ENCODE measurements at regions not wholly inside any gene's neighbourhood (a gene's known extent, or its start where the extent isn't known, plus 50 kb on each side); places are given as distances from the start of the nearest gene placed in this dataset.

DNA sequence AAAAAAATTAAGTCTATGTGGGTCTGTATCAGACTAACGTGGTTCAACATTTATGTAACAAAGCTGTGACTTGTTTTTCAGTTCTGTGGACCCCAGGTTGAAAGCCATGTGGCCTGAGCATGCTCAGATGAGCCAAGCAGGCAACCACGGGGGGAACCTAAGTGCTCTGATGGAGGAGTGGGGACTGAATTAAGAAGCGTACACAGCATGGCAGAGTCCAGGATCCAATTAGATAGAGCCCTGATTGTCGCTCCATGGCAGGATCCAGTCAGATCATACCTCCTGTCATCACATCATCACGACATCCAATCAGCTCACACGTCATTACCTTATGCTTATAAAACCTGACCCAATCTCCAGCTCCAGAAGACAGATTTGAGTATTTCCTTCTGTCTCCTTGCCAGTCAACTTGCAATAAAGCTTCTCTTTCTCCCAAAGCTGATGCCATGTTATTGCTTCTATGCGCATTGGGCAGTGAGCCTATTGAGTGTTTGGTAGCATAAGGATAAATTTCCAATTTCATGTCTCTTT is 1013.1 kb upstream of the TMEM132C start:
- H2BK5ac ChIP-seq (ENCODE audit: low read depth, low read length) = no peak overlapping the region
- ChIA-PET CTCF (ENCODE audit: partially characterized antibody) (interaction anchor here (0.5 to 1.2 kb wide), 3 partner anchors 12 to 402 kb away, joined by 3 to 5 read pairs (median 3); no protein-coding TSS in a partner anchor), POLR2A (ENCODE audit: partially characterized antibody) (no interaction called here)
- H3K27ac ChIP-seq (ENCODE audit: low read depth, low read length) = no peak overlapping the region
- H3K4me3 ChIP-seq (ENCODE audit: extremely low read depth in 1 of 4, insufficient read depth in 2 of 4, low read depth in 3 of 4, low read length in 4 of 4) = no peak overlapping the region
- no peaks in the 10 kb centered on the region for H3K36me3 ChIP-seq (ENCODE audit: control insufficient read depth in 2 of 4, insufficient read depth in 4 of 4, low read length in 3 of 4)
- H3K14ac ChIP-seq (ENCODE audit: insufficient read length) = no peak overlapping the region
- no peak overlapping the region for H4K5ac ChIP-seq (ENCODE audit: insufficient read length, low read depth, low read length)
- H3K56ac ChIP-seq (replicated peaks; ENCODE audit: insufficient read length, low read depth, low read length) = no peak overlapping the region
- no peaks in the 10 kb centered on the region for H3K4me1 ChIP-seq (replicated peaks in 1 of 4; ENCODE audit: control insufficient read depth in 3 of 4, insufficient read depth in 4 of 4, low read length in 3 of 4)
- no peak overlapping the region for H3K23ac ChIP-seq (ENCODE audit: insufficient read length)
- no peaks in the 10 kb centered on the region for H3K23me2 ChIP-seq (ENCODE audit: low read depth, low read length)
- TF ChIP-seq KDM5A (IDR thresholded peaks at IDR 0.05; ENCODE audit: low read length) (no peak), JUN (IDR thresholded peaks at IDR 0.05; ENCODE audit: low read depth, low read length) (no peak), SP2 (IDR thresholded peaks at IDR 0.05; ENCODE audit: low read length) (no peak), NRF1 (IDR thresholded peaks at IDR 0.05; ENCODE audit: low read depth, low read length) (no peak), POLR2AphosphoS5 (IDR thresholded peaks at IDR 0.05; ENCODE audit: low read depth, low read length) (no peak), HDAC6 (IDR thresholded peaks at IDR 0.05; ENCODE audit: low read depth, low read length) (no peak)
- H3K9ac ChIP-seq (replicated peaks in 1 of 4; ENCODE audit: extremely low read depth in 1 of 4, low read depth in 3 of 4, low read length in 3 of 4) = no peak overlapping the region
- FAIRE-seq = no peak
- H3K79me2 ChIP-seq (ENCODE audit: control insufficient read depth in 1 of 2, insufficient read depth in 2 of 2, low read length in 2 of 2) = no peaks in the 10 kb centered on the region
- no peaks in the 10 kb centered on the region for H3K27me3 ChIP-seq (replicated peaks in 1 of 4; ENCODE audit: control insufficient read depth in 3 of 4, extremely low read depth in 1 of 4, insufficient read depth in 3 of 4, low read length in 3 of 4)
- 94% methylated on average over 7 of the region's 7 CpGs; no CpG with 5 or more reads in 1 of the 2 experiments for WGBS, 2 experiments (ENCODE audit: extremely low coverage in 1 of 2, insufficient coverage in 1 of 2, insufficient read length in 1 of 2, insufficient replicate concordance in 2 of 2, low coverage in 1 of 2, low lambda C conversion rate in 2 of 2, missing lambda C conversion rate in 1 of 2)
- no peak overlapping the region for H2BK12ac ChIP-seq (ENCODE audit: low read depth, low read length)
- no peak overlapping the region for H4K91ac ChIP-seq (replicated peaks; ENCODE audit: insufficient read length, low read length)
- no peak overlapping the region for H4K8ac ChIP-seq (ENCODE audit: extremely low read depth, insufficient read depth, low read length)
- H3K18ac ChIP-seq (ENCODE audit: extremely low read depth, low read length) = no peak overlapping the region
- H3K4ac ChIP-seq (replicated peaks; ENCODE audit: insufficient read length, low read depth, low read length) = no peak overlapping the region
- DNase-seq (ENCODE audit: low read depth in 1 of 2, low spot score in 2 of 2) = no peak
- H2BK20ac ChIP-seq (ENCODE audit: low read length) = no peak overlapping the region
- no peaks in the 10 kb centered on the region for H3K79me1 ChIP-seq (ENCODE audit: low read depth, low read length)
- H2BK15ac ChIP-seq (ENCODE audit: low read length) = no peak overlapping the region
- H4K20me1 ChIP-seq (replicated peaks in 1 of 2; ENCODE audit: control insufficient read depth in 1 of 2, insufficient read depth in 2 of 2, low read length in 2 of 2) = no peaks in the 10 kb centered on the region
- H2AK5ac ChIP-seq (ENCODE audit: low read depth, low read length) = no peak overlapping the region
- H2BK120ac ChIP-seq (replicated peaks; ENCODE audit: low read depth, low read length) = no peak overlapping the region
- H3K9me3 ChIP-seq (ENCODE audit: insufficient read depth in 2 of 2, low read depth in 1 of 2, low read length in 1 of 2) = no peaks in the 10 kb centered on the region
- no peak overlapping the region for H2AFZ ChIP-seq (ENCODE audit: low read length)
- H3K4me2 ChIP-seq (ENCODE audit: insufficient read depth in 1 of 2, low read depth in 2 of 2, low read length in 2 of 2) = no peak overlapping the region
